ENCODE measurements at regions not wholly inside any gene's neighbourhood (a gene's known extent, or its start where the extent isn't known, plus 50 kb on each side); places are given as distances from the start of the nearest gene placed in this dataset.

DNA sequence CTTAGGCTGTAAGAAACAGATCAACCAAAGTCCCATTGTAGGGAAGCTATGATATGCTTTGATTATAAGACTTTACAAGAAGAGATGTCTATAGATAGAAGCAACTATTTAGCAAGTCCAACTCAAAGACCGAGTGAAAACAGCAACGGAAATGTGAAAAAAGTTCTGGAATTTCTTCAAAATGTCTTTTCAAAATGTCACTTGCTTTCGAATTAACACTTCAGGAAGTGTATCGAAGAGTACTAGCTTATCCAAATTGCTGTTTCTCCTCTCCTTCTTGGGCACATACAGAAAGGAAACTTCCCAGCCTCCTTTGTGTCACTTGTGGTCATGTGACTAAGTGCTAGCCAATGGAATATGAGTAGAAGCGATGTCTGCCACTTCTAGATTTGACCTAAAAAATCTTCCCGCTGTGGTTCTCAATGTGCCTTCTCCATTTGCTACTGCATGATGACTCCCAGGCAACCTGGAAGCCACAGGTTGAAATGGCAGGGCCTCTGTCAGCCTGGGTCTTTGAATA lies 89.9 kb downstream of the TSEN15 start:
- no peak for DNase-seq (ENCODE audit: low spot score)

DNA sequence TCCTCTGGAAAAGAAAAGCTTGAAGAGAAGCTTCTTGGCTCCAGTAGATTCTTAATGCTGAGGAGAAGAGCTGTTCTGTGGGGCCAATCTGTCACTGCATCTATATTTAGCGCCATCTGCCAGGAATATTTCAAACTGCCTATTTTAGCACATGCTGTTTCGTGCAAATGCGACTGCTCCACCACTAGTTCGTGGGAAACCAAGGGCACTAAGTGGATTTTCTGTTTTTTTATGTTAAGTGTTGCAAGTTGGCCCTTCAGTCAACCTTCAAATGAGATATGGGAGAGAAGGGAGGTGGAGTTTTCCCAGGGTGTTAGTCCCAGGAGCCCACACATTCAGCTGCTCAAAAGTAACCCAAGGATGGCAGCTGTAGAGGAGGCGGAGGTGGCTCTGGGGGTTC lies 91.9 kb downstream of the TSEN15 start:
- no peak for DNase-seq (ENCODE audit: low spot score)

DNA sequence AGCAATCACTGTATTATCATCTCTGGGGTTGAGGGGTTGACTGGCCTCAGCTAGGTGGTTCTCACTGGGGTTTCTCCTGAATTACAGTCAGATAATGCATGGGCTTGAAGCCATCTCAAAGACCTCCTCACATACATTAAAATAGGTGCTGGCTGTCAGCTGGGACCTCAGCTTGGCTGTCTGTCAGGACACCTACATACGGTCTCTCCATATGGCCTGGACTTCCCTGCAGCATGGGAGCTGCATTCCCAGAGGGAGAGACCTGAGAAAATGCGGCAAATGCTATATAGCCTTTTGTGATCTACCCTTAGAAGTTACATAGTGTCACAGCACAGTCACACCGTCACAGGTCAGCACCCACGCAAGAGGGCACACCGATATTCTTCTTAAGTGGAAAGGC lies 93.6 kb downstream of the TSEN15 start:
- no peak for DNase-seq (ENCODE audit: low spot score)

DNA sequence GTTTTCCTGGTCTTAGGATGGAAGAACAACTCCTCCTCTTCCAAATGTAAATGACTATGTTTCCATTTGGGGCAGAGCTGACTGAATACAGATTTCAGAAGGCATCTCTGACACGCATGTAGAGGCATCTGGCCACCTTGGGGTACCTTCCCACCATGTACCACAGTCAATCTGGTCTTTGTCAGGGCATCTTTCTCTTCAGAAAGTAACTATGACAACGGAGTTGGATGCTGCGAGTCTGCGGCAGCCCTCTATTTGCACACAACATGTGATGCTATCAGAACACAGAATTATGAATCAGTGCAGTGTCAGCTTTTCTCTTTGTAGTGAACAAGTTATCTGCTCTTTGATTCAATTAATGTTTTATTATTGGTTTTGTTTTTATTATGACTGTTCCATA lies 94.7 kb downstream of the TSEN15 start:
- no peak for DNase-seq (ENCODE audit: low spot score)

- DNase-seq (ENCODE audit: low spot score), result no peak
Measured at GRCh38 chr1:184150776-184151531, 99.4 kb downstream of the TSEN15 start.

DNA sequence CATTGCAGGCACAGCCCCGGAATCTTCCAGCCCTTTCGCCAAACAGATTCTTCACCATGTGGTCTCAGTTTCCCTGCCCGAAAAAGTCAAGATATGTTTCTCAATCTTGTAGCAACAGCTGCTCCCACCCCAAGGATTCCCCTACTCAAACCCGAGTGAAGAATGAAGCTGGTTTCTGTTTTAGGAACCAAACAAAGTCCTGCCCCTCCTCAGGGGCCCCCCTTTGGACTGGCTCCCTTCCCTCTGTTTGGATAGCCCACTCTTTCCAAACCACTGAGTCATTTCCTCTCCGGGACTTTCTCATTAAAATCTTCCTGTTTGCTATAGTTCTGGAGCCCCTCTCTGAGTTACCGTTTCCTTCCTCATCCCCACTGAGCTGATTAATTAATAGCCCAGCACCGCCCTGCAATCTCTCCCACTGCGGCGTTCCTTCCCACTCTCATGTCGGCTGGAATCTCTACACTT lies 100.9 kb downstream of the TSEN15 start:
- no peak for DNase-seq (ENCODE audit: low spot score)

DNA sequence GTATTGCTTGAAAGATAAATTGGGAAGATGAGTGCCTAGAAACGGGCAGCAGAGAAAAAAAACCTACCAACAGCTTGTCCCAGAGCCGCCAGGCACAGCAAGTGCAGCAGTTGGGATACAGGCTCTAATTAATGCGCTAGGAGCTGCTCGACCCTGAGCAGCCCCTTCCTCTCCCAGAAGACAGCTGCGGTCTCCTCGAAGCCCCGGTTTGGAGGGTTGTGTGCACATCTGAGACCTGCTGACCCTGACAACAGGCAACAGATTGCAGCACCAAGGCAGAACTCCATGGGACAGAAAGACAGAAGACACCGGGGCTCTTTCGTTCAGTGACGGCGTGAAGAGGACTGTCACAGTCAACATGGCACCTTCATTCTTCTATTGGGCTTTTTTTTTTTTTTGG lies 101.4 kb downstream of the TSEN15 start:
- no peak for DNase-seq (ENCODE audit: low spot score)

DNA sequence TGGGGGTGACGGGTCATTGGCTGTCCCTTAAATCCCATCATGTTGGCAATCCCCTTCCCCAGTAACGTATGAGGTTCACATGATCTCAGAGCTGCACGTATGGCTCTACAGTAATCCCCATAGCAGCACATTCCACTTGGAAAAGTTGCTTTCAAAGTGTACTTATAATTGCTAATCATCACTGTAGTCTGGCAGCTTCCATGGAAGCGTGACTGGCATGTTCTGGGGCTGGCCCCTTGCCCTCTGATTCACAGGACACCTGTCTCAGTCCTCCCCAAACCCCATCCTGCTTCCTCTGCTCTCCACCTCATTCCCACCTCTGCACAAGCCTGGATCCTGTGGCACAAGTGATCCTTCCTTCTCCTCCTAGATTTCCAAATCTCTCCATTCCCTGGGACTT lies 102.2 kb downstream of the TSEN15 start:
- no peak for DNase-seq (ENCODE audit: low spot score)

DNA sequence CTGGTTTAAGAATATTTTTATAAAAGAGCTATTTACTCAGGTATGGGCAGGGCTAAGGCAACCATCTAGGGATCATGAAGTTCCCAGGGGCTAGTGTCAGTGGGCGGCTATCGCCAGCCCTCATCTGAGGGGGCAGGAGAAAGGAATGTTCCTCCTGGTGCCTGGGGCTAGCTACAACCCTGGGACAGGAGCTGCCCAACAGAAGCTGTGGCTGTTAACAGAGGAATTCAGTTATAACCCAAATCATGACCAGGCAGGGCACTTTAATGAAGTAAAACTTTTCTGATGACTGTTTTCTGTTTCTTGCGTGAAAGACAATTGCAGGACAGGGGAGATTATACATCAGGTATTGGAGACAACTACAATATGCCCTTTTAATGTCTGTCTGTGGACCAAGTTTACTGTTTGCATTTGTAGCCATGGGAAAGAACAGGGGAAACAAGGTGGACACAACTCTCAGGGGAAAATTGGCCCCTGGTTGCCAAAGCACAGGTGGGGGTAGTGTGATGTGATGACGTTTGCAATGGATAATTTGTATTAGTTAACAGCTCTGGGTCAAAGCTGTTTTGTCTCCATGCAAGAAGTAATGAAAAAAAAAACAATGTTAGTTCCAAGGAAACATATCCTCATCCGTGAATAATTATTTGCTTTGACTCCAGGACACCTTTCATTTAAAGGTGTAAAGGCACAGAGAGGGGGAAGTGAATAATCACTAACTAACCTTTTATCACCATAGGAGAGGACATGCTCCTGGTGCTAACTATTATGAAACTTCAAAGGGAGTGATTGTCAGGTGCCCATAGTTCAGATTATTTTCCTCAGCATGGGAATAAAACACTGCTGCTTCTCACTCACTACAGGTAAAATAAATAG lies 105.2 kb downstream of the TSEN15 start:
- no peak for DNase-seq (ENCODE audit: low spot score)

- no peak for DNase-seq (ENCODE audit: low spot score)
Measured at GRCh38 chr1:184157394-184157742, 105.8 kb downstream of the TSEN15 start.

DNA sequence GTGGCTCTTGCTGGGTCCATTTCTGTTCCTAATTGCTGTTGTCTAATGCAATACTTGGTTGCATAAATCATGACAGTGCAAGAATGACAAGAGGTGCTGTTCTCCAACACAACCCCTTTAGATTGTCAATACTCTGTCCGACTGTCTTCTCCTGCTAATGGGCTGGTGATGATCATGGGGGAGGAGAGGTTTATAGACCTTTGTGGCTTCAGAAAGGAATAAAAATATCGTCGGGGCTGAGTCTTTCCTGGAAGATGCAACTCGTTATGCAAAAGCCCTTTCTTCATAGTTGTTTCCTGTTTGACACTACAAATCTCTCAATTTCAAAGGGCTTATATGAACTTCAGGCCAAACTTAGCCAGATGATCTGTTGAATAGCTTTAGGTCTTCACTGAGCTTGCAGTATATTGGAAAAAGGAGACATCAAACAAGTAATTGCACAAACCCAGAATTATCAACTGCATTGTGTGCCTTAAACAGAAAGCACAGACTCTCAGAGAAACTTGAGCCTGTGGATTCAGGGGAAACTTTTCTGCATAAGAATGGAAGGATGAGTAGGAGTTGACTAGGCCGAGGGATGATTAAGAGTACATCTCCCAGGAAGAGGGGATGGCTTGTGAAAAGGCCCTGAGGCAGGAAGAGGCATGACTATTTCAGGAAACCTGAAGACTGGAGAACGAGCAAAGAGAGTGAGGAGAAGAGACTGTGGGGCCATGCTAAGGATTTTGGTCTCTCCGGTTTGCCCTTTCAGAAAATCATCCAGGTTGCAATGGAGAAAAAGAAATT lies 107.6 kb downstream of the TSEN15 start:
- no peak for DNase-seq (ENCODE audit: low spot score)

- peak; percentile 4 for DNase-seq (ENCODE audit: low spot score)
Measured at GRCh38 chr1:184160236-184160635, 108.7 kb downstream of the TSEN15 start.

DNA sequence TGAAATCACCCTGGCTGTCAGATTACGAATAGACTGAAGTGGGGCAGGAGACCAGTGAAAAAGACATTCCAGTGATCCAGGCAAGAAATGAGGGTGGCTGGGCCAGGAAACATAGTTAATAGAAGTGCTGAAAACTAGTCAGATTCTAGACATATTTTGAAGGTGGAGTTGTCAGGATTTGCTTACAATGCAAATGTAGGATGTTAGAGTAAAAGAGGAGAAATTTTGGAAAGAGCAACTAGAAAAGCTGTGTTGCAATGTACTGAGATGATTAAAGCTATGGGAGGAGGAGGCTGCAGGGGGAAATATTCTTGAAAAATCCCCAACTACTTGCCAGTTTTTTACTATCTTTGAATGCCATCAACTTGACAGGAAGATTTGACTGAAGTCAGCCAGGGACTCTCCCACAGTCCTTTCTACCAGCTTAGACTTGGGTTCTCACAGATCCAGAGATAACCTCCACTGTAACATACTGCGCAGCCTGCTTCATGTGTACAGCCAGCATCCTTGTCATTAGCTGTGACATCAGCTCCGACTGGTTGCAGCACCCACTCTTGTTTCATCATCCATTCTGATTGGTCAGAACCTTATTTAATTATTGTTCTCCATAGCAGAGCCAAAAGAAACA lies 109.7 kb downstream of the TSEN15 start:
- DNase-seq (ENCODE audit: low spot score), result no peak

DNA sequence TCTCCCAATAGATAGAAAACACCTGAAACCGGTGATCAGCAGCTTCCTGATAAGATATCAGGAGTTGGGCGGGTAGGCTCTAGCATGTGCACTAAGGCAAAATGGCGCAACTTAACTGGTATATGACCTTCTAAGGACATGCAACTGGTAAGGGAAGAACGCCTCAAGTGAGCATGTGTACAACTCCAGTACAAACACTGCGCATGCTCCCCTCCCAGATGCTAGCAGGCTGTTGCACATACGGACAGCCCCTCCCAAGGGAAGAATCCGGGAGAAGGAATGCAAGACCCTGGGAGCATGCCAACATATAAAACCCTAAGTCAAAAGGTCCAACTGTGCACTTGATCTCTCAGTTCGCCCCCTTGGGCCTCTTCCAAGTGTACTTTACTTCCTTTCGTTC lies 110.8 kb downstream of the TSEN15 start:
- DNase-seq (ENCODE audit: low spot score), result no peak

DNA sequence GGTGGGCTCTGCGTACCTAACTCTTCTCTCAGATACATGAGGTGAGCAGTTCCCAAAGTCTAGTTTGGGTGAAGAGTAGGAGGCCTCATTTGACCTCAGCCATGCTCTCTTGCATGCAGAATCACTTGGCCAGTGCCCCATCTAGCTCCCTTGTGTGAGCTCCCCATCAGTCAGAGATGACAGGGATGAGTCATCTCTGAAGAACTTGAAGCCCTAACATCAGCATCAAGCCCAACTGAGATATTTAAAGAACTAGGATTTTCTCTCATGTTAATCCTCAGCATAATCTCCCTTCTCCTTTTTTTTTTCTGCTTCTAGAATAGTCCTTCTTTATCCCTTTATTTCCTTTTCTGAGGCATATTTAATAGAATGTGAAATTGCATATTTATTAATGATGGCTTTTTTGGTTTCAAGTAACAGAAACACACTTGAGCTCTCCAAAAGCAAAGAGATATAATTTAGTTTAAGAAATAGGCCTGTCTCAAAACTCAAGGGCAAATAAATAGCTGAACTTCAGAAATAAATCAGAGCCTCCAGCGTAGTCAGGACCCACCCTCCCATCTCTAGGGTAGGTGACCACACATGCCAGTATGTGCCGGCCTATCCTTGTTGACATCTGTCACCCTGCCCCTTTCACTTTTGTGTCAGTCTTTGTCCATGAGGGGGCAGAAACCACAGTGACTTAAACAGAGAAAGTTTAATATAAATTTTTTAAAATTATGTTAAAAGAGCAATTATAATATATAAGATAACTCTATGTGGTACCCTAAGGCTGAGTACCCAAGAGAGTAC lies 112.3 kb downstream of the TSEN15 start:
- DNase-seq (ENCODE audit: low spot score), result no peak

GRCh38 chr1:184164536-184164935 lies 113.0 kb downstream of the TSEN15 start:
- DNase-seq (ENCODE audit: low spot score), result no peak

DNA sequence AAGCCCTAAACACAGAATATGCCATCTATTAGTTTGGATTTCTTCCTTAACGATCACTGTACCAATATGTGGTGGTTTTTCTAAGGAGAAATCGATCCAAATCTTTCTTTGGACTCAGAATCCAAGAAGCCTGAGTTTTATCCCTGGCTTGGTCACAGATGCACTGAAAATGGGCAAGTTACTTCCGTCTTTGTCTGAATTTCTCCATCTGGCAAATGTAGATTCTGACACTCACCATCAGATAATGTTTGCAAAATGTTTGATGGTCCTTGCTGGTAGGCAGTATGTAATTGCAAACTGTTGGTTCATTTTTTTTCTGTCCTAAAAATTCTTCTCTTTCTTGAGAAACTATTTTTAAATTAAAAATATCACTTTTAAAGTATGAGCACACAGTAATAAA lies 115.0 kb downstream of the TSEN15 start:
- no peak for DNase-seq (ENCODE audit: low spot score)

- no peak for DNase-seq (ENCODE audit: low spot score)
Measured at GRCh38 chr1:184167352-184167751, 115.8 kb downstream of the TSEN15 start.

DNA sequence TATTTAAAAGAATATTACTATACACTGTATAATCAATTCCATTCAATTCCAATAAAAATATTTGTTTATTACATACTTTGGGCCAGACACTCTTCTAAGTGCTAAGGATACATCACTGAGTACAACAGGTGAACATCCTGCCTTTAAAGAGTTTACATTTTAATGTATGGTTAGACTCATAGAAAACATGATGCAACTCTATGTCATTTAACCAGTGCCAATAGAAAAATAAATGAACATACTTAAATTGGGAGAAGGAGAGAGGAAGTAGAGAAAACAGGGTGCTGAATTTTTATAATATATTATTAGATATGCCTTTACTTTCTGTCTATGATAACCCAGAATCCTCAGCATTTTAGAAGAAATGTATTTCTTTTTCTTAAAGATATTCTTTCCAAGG lies 119.2 kb downstream of the TSEN15 start:
- DNase-seq (ENCODE audit: low spot score), result no peak

DNA sequence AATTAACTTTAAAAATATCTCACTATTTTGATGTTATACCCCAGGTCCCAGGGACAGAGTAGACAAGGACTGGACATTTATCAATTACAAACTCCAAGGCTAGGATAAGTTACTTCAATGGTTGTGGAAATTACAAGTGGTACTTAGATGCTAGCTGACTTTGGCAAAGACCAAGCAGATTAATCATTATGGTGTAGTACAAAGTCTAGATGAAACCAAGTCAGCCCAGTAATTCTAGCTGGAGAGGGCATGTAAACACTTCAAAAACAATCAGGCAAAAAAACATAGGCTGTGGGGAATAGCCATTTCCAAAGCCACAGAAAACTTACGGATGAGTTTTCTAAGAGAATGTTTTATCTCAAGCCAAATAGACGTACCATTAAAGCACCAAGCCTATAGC lies 124.5 kb downstream of the TSEN15 start:
- DNase-seq (ENCODE audit: low spot score), result no peak

- DNase-seq (ENCODE audit: low spot score), result no peak
Measured at GRCh38 chr1:184181044-184181443, 129.5 kb downstream of the TSEN15 start.
